ENCODE measurements at regions not wholly inside any gene's neighbourhood (a gene's known extent, or its start where the extent isn't known, plus 50 kb on each side); places are given as distances from the start of the nearest gene placed in this dataset.

GRCh38 chr1:222105393-222105737 is 363.5 kb upstream of the DUSP10 start:
- DNase-seq (ENCODE audit: low read depth, low spot score), result no peak
- ChIA-PET CTCF (interaction anchor here (0.6 to 3.6 kb wide), 2 partner anchors 9 to 85 kb away, joined by 3 to 18 read pairs; no protein-coding TSS in a partner anchor), POLR2A (no interaction called here)
- H3K4me3 ChIP-seq (ENCODE audit: low read depth, low read length), result no peak overlapping the region
- no peak for TF ChIP-seq CTCF (IDR thresholded peaks at IDR 0.05; ENCODE audit: insufficient read depth, low read length, missing control alignments)

- CTCF ChIA-PET, result interaction anchor here (3.6 kb wide), 1 partner anchor 8 kb away, joined by 18 read pairs; no protein-coding TSS in a partner anchor
- no peak for DNase-seq (ENCODE audit: low read depth, low spot score)
Observed at GRCh38 chr1:222104694-222105392, 363.0 kb upstream of the DUSP10 start.

GRCh38 chr1:222104097-222104496 is 362.2 kb upstream of the DUSP10 start:
- H3K4me3 ChIP-seq (ENCODE audit: low read depth, low read length), result no peak overlapping the region
- ChIA-PET POLR2A (no interaction called here), CTCF (interaction anchor here (3.6 kb wide), 1 partner anchor 8 kb away, joined by 18 read pairs; no protein-coding TSS in a partner anchor)
- no peak for DNase-seq (ENCODE audit: low read depth, low spot score)
- no peak for TF ChIP-seq CTCF (IDR thresholded peaks at IDR 0.05; ENCODE audit: insufficient read depth, low read length, missing control alignments)

More at GRCh38 chr1:222104694-222105392, 363.0 kb upstream of the DUSP10 start:
- POLR2A ChIA-PET, result no interaction called here
- H3K4me3 ChIP-seq (ENCODE audit: low read depth, low read length), result no peak overlapping the region
- TF ChIP-seq CTCF (IDR thresholded peaks at IDR 0.05; ENCODE audit: insufficient read depth, low read length, missing control alignments), result no peak

- TF ChIP-seq CTCF (IDR thresholded peaks at IDR 0.05; ENCODE audit: insufficient read depth, low read length, missing control alignments), result no peak
- ChIA-PET CTCF (interaction anchor here (1.1 to 1.9 kb wide), 2 partner anchors 12 to 355 kb away, joined by 4 to 9 read pairs; no protein-coding TSS in a partner anchor), POLR2A (no interaction called here)
- H3K4me3 ChIP-seq (ENCODE audit: low read depth, low read length), result no peak overlapping the region
- DNase-seq (ENCODE audit: low read depth, low spot score), result no peak
Observed at GRCh38 chr1:222099746-222100145, 357.9 kb upstream of the DUSP10 start.

- DNase-seq (ENCODE audit: low read depth, low spot score), result no peak
- CTCF ChIA-PET, result interaction anchor here (0.8 to 1.9 kb wide), 2 partner anchors 10 to 357 kb away, joined by 3 to 9 read pairs; no protein-coding TSS in a partner anchor
- TF ChIP-seq CTCF (IDR thresholded peaks at IDR 0.05; ENCODE audit: insufficient read depth, low read length, missing control alignments), result no peak
- POLR2A ChIA-PET, result no interaction called here
- H3K4me3 ChIP-seq (ENCODE audit: low read depth, low read length), result no peak overlapping the region
Observed at GRCh38 chr1:222098404-222098803, 356.5 kb upstream of the DUSP10 start.

GRCh38 chr1:222097588-222097987 is 355.7 kb upstream of the DUSP10 start:
- no peak overlapping the region for H3K4me3 ChIP-seq (ENCODE audit: low read depth, low read length)
- ChIA-PET CTCF (interaction anchor here (0.7 to 2.7 kb wide), 3 partner anchors 8 to 357 kb away, joined by 3 to 18 read pairs (median 3); no protein-coding TSS in a partner anchor), POLR2A (no interaction called here)
- DNase-seq (ENCODE audit: low read depth, low spot score), result no peak
- TF ChIP-seq CTCF (IDR thresholded peaks at IDR 0.05; ENCODE audit: insufficient read depth, low read length, missing control alignments), result no peak
